ENCODE measurements at regions not wholly inside any gene's neighbourhood (a gene's known extent, or its start where the extent isn't known, plus 50 kb on each side); places are given as distances from the start of the nearest gene placed in this dataset.

DNA sequence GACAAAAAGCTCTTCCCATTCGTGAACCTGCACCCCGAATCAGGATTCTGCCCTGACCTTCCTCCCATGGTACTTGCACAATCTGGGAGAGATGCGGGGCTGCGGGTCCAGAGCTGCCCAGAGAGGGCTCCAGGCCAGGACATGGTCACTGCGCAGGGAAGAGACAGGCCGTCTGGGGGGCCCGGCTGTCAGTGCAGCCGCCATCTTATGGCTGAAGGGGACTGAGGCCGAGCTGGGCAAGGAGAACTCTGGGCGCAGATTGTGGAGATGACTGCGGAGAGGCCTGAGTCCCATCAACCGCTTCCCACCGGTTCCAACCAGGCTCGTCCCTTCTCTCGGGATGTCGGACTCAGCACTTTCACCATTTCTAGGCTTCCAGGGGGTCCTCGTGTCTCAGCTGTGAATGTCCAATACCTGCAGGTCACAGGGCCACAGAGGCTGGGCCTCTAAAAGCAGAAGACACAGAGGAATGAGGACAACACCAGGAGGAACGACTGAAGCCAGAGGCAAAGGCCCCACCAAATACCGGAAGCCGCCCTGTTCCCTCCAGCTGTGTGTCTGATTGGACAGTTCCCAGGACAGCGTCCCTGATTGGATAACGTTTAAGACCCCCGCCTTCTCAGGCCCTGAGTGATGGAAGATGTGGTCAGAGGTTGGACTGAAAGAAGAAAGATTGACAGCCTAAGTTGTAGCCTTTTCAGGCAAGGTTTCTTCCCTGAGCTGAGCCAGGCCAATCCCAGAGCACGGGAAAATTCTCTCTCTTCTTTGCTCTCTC lies 117.1 kb upstream of the ZNF91 start:
- H3K9me3 ChIP-seq (replicated peaks; ENCODE audit: control insufficient read depth, insufficient read depth, low read depth, low read length) = no peaks in the 10 kb centered on the region; the same call in 1 of the 2 replicates
- no peaks in the 10 kb centered on the region for H4K20me1 ChIP-seq (replicated peaks; ENCODE audit: control insufficient read depth, insufficient read depth, low read length)
- H3K9ac ChIP-seq (ENCODE audit: insufficient read depth in 1 of 2, low read depth in 2 of 2, low read length in 2 of 2) = no peak overlapping the region
- ChIA-PET POLR2A (no interaction called here), CTCF (ENCODE audit: low intra/inter-chr PET ratio) (no interaction called here)
- no peak for ATAC-seq
- WGBS (ENCODE audit: insufficient coverage, low coverage, missing lambda C conversion rate) = 1% methylated on average over 24 of the region's 24 CpGs
- TF ChIP-seq RBM14 (IDR thresholded peaks at IDR 0.05; ENCODE audit: borderline replicate concordance, insufficient read depth, low read depth, low read length) (no peak), ZBTB11 (CRISPR knock-in tag; IDR thresholded peaks at IDR 0.05) (no peak), EZH2 (IDR thresholded peaks at IDR 0.05; ENCODE audit: borderline replicate concordance, low read depth, low read length) (no peak), LEF1 (IDR thresholded peaks at IDR 0.05) (no peak), MYBL2 (IDR thresholded peaks at IDR 0.05; ENCODE audit: low read depth) (no peak), MYBL2 (CRISPR knock-in tag; IDR thresholded peaks at IDR 0.05; ENCODE audit: borderline replicate concordance) (no peak), RBM39 (optimal IDR thresholded peaks at IDR 0.05; ENCODE audit: low read depth, low read length) (no peak), NFIC (IDR thresholded peaks at IDR 0.05) (no peak), TCF7L2 (IDR thresholded peaks at IDR 0.05; ENCODE audit: low read depth, low read length) (no peak), FUS (optimal IDR thresholded peaks at IDR 0.05; ENCODE audit: low read depth, low read length) (no peak), ETS2 (tag; IDR thresholded peaks at IDR 0.05; ENCODE audit: borderline replicate concordance, poor library complexity, severe bottlenecking) (no peak), ZNF589 (CRISPR knock-in tag; IDR thresholded peaks at IDR 0.05; ENCODE audit: low read depth) (no peak), ZNF232 (CRISPR knock-in tag; IDR thresholded peaks at IDR 0.05) (no peak), SMAD2 (IDR thresholded peaks at IDR 0.05; ENCODE audit: low read depth, low read length) (no peak), SMARCA5 (IDR thresholded peaks at IDR 0.05) (no peak)
- TF ChIP-seq, protein P1, sequence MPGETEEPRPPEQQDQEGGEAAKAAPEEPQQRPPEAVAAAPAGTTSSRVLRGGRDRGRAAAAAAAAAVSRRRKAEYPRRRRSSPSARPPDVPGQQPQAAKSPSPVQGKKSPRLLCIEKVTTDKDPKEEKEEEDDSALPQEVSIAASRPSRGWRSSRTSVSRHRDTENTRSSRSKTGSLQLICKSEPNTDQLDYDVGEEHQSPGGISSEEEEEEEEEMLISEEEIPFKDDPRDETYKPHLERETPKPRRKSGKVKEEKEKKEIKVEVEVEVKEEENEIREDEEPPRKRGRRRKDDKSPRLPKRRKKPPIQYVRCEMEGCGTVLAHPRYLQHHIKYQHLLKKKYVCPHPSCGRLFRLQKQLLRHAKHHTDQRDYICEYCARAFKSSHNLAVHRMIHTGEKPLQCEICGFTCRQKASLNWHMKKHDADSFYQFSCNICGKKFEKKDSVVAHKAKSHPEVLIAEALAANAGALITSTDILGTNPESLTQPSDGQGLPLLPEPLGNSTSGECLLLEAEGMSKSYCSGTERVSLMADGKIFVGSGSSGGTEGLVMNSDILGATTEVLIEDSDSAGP (CRISPR knock-in tag; IDR thresholded peaks at IDR 0.05) = no peak
- H3K36me3 ChIP-seq (ENCODE audit: control insufficient read depth, insufficient read depth, low read length) = no peaks in the 10 kb centered on the region
- no peaks in the 10 kb centered on the region for H3K79me2 ChIP-seq (ENCODE audit: control insufficient read depth, insufficient read depth, low read length)
- no peaks in the 10 kb centered on the region for H3K4me1 ChIP-seq (replicated peaks in 1 of 2; ENCODE audit: control insufficient read depth in 2 of 2, insufficient read depth in 2 of 2, low read length in 2 of 2)
- H3K27ac ChIP-seq (ENCODE audit: extremely low read depth, low read depth, low read length) = no peak overlapping the region
- intact Hi-C loops (cut with micrococcal nuclease) (no loop called here), in situ Hi-C loops (cut with MboI) (no loop called here)
- no peak for FAIRE-seq
- no peak overlapping the region for H3K4me3 ChIP-seq
- H3K4me2 ChIP-seq (ENCODE audit: insufficient read depth, low read length) = no peak overlapping the region
- DNase-seq (ENCODE audit: extremely low read depth in 1 of 4, low spot score in 3 of 4) = peak in 1 of 4 experiments; percentile 6
- no peak overlapping the region for H2AFZ ChIP-seq (ENCODE audit: low read depth, low read length)
- BruUV-seq (replicated peaks) = no TSS peak
- no peaks in the 10 kb centered on the region for H3K27me3 ChIP-seq (ENCODE audit: control insufficient read depth in 2 of 2, insufficient read depth in 2 of 2, low read length in 2 of 2)
- H3K9me1 ChIP-seq (ENCODE audit: control insufficient read depth, insufficient read depth, low read length) = no peaks in the 10 kb centered on the region
